ENCODE measurements at regions not wholly inside any gene's neighbourhood (a gene's known extent, or its start where the extent isn't known, plus 50 kb on each side); places are given as distances from the start of the nearest gene placed in this dataset.

DNA sequence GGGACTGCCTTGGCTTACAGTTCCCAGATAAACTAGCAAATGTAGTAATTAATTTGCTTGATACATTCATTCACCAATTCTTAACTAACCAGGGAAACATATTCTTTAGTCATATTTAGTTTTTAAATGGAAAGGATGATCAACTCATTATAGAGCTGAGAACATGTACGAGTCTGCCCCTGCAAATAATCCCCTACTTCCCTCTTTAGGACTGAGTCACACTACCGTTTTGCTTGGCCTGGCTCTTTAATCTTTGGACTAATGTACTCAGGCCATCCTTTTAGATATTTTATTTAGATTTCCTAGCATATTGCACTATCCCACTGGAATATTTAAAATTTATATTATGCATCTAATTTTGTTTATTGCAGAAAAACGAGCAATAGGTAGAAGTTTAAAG, 105.5 kb upstream of the LCORL start:
- FAIRE-seq (no peak), DNase-seq (ENCODE audit: low read depth, low spot score) (no peak)
- H3K9me3 ChIP-seq (replicated peaks; ENCODE audit: control insufficient read depth, insufficient read depth, low read length), result no peaks in the 10 kb centered on the region
- dilution Hi-C loops (cut with MboI; ENCODE audit: extremely low pct_ligation_motif_present, low sequenced_read_pairs) (no loop called here), intact Hi-C loops (cut with micrococcal nuclease) (no loop called here)
- no peaks in the 10 kb centered on the region for H4K20me1 ChIP-seq (replicated peaks; ENCODE audit: control insufficient read depth, extremely low read depth, insufficient read depth, low read length)
- no peaks in the 10 kb centered on the region for H3K4me1 ChIP-seq (ENCODE audit: control insufficient read depth, extremely low read depth, insufficient read depth, low read length)
- H3K4me3 ChIP-seq (replicated peaks in 1 of 3; ENCODE audit: insufficient read depth in 1 of 3, low read depth in 1 of 3, low read length in 3 of 3), result no peak overlapping the region
- H3K79me2 ChIP-seq (ENCODE audit: control insufficient read depth, insufficient read depth, low read length), result no peaks in the 10 kb centered on the region
- H3K27ac ChIP-seq (ENCODE audit: insufficient read depth, low read depth, low read length), result no peak overlapping the region
- no peak overlapping the region for H3K9ac ChIP-seq (replicated peaks; ENCODE audit: extremely low read depth, insufficient read depth, low read length)
- no peak overlapping the region for H2AFZ ChIP-seq (ENCODE audit: low read depth, low read length)
- ChIA-PET CTCF (interaction anchor here (1.7 kb wide), 1 partner anchor 51 kb away, joined by 4 read pairs; no protein-coding TSS in a partner anchor), POLR2A (no interaction called here)
- no TSS peak for BruUV-seq (replicated peaks)
- no peaks in the 10 kb centered on the region for H3K9me1 ChIP-seq (replicated peaks; ENCODE audit: control insufficient read depth, extremely low read depth, insufficient read depth, low read length)
- H3K27me3 ChIP-seq (ENCODE audit: control insufficient read depth in 2 of 2, insufficient read depth in 2 of 2, low read length in 2 of 2), result no peaks in the 10 kb centered on the region
- TF ChIP-seq POLR2AphosphoS5 (IDR thresholded peaks at IDR 0.05; ENCODE audit: insufficient read depth, low read depth, low read length), result no peak
- no peak for TF ChIP-seq MYC (IDR thresholded peaks at IDR 0.05; ENCODE audit: low read depth, low read length)
- TF ChIP-seq GATA2 (IDR thresholded peaks at IDR 0.05; ENCODE audit: insufficient read depth, insufficient read length, low read depth, low read length), result no peak
- TF ChIP-seq, protein P1, sequence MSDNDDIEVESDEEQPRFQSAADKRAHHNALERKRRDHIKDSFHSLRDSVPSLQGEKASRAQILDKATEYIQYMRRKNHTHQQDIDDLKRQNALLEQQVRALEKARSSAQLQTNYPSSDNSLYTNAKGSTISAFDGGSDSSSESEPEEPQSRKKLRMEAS (IDR thresholded peaks at IDR 0.05; ENCODE audit: insufficient read depth, insufficient read length), result no peak
- no peak for TF ChIP-seq POLR2A (IDR thresholded peaks at IDR 0.05; ENCODE audit: low read depth, low read length)
- no peak for TF ChIP-seq JUN (IDR thresholded peaks at IDR 0.05; ENCODE audit: borderline replicate concordance, insufficient read depth, insufficient read length, low read depth)
- no peak for TF ChIP-seq CTCF (IDR thresholded peaks at IDR 0.05; ENCODE audit: extremely low read depth in 1 of 2, insufficient read depth in 1 of 2, low read depth in 1 of 2, low read length in 2 of 2)
- TF ChIP-seq FOS (IDR thresholded peaks at IDR 0.05; ENCODE audit: borderline replicate concordance, insufficient read depth, low read length), result no peak
- no peak for TF ChIP-seq EZH2 (IDR thresholded peaks at IDR 0.05; ENCODE audit: borderline replicate concordance, low read depth, low read length, severe bottlenecking)
- H3K4me2 ChIP-seq (ENCODE audit: insufficient read depth, low read length), result no peak overlapping the region
- no peaks in the 10 kb centered on the region for H3K36me3 ChIP-seq (ENCODE audit: control insufficient read depth in 2 of 2, extremely low read depth in 1 of 2, insufficient read depth in 2 of 2, low read length in 2 of 2)

Data from endothelial cell of umbilical vein (primary cell).